ENCODE measurements at regions not wholly inside any gene's neighbourhood (a gene's known extent, or its start where the extent isn't known, plus 50 kb on each side); places are given as distances from the start of the nearest gene placed in this dataset.

- no peaks in the 10 kb centered on the region for H3K36me3 ChIP-seq (ENCODE audit: insufficient read depth, low read length)
- no peak overlapping the region for H3K9ac ChIP-seq (ENCODE audit: low read length)
- no peak overlapping the region for H2AFZ ChIP-seq (ENCODE audit: low read length)
- no peak overlapping the region for H3K27ac ChIP-seq (ENCODE audit: low read depth, low read length, poor library complexity, severe bottlenecking)
- no peaks in the 10 kb centered on the region for H3K4me1 ChIP-seq (ENCODE audit: insufficient read depth, low read length, severe bottlenecking)
- H3K4me2 ChIP-seq (ENCODE audit: low read length): no peak overlapping the region
- H3K27me3 ChIP-seq (ENCODE audit: insufficient read depth, low read length): 0 out of 2 replicates have a peak, but pooled peaks cover 6% of the 10 kb centered on the region
- H3F3A ChIP-seq (ENCODE audit: insufficient read depth, low read length): no peaks in the 10 kb centered on the region
- no peaks in the 10 kb centered on the region for H3K9me2 ChIP-seq (ENCODE audit: low read depth, low read length)
- no peaks in the 10 kb centered on the region for H3K9me3 ChIP-seq (ENCODE audit: low read length)
- TF ChIP-seq EZH2 (IDR thresholded peaks at IDR 0.05; ENCODE audit: borderline replicate concordance, low read length): no peak
- TF ChIP-seq, protein P1, sequence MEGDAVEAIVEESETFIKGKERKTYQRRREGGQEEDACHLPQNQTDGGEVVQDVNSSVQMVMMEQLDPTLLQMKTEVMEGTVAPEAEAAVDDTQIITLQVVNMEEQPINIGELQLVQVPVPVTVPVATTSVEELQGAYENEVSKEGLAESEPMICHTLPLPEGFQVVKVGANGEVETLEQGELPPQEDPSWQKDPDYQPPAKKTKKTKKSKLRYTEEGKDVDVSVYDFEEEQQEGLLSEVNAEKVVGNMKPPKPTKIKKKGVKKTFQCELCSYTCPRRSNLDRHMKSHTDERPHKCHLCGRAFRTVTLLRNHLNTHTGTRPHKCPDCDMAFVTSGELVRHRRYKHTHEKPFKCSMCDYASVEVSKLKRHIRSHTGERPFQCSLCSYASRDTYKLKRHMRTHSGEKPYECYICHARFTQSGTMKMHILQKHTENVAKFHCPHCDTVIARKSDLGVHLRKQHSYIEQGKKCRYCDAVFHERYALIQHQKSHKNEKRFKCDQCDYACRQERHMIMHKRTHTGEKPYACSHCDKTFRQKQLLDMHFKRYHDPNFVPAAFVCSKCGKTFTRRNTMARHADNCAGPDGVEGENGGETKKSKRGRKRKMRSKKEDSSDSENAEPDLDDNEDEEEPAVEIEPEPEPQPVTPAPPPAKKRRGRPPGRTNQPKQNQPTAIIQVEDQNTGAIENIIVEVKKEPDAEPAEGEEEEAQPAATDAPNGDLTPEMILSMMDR (IDR thresholded peaks at IDR 0.05; ENCODE audit: low read length): no peak
- H3K4me3 ChIP-seq (ENCODE audit: low read depth, low read length, poor library complexity, severe bottlenecking): no peak overlapping the region
- H4K20me1 ChIP-seq (ENCODE audit: insufficient read depth, low read length): no peaks in the 10 kb centered on the region
- H3K79me2 ChIP-seq (ENCODE audit: insufficient read depth, low read length): no peaks in the 10 kb centered on the region
Observed at GRCh38 chr20:57869951-57870315, 160.1 kb upstream of the PMEPA1 start.

DNA sequence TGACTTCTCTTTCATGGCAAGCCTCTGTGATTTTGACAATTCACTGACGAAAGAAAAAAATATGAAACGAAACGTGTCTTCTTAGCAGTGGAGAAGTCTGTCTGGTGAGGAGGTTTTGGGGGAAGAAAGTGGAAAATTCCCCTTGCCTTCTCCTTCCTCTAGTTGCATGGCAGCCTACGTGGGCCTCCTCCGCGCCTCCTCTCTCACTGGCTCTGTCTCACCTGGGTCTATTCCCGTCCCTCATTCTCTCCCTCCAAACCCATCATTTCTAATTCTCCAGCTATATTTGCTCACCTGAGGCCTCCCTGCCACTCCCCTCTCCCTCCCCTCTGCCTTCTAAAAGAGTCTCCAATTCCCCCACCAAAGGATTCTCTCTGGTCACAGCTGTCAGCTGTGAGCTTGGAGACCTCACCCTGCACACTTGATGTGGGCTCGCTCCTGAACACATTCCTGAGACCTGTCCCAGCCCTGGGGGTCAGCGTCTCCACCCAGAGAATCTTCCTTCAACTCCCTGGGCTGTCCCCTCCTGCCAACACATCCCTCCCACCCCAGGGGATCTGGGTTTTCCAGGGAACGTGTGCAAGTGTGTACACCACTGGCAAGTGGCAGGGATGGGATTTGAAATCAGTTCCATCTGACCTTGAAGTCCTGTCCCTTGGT is 159.6 kb upstream of the PMEPA1 start:
- no peaks in the 10 kb centered on the region for H4K20me1 ChIP-seq (ENCODE audit: insufficient read depth, low read length)
- H2AFZ ChIP-seq (ENCODE audit: low read length): no peak overlapping the region
- TF ChIP-seq, protein P1 (IDR thresholded peaks at IDR 0.05; ENCODE audit: low read length): no peak
- no peak for TF ChIP-seq EZH2 (IDR thresholded peaks at IDR 0.05; ENCODE audit: borderline replicate concordance, low read length)
- no peaks in the 10 kb centered on the region for H3K79me2 ChIP-seq (ENCODE audit: insufficient read depth, low read length)
- H3K4me1 ChIP-seq (ENCODE audit: insufficient read depth, low read length, severe bottlenecking): no peaks in the 10 kb centered on the region
- 0 out of 2 replicates have a peak, but pooled peaks cover 6% of the 10 kb centered on the region for H3K27me3 ChIP-seq (ENCODE audit: insufficient read depth, low read length)
- H3K36me3 ChIP-seq (ENCODE audit: insufficient read depth, low read length): no peaks in the 10 kb centered on the region
- H3K4me2 ChIP-seq (ENCODE audit: low read length): no peak overlapping the region
- no peak overlapping the region for H3K9ac ChIP-seq (ENCODE audit: low read length)
- H3K4me3 ChIP-seq (ENCODE audit: low read depth, low read length, poor library complexity, severe bottlenecking): no peak overlapping the region
- no peak overlapping the region for H3K27ac ChIP-seq (ENCODE audit: low read depth, low read length, poor library complexity, severe bottlenecking)
- H3K9me2 ChIP-seq (ENCODE audit: low read depth, low read length): no peaks in the 10 kb centered on the region
- no peaks in the 10 kb centered on the region for H3F3A ChIP-seq (ENCODE audit: insufficient read depth, low read length)
- no peaks in the 10 kb centered on the region for H3K9me3 ChIP-seq (ENCODE audit: low read length)

DNA sequence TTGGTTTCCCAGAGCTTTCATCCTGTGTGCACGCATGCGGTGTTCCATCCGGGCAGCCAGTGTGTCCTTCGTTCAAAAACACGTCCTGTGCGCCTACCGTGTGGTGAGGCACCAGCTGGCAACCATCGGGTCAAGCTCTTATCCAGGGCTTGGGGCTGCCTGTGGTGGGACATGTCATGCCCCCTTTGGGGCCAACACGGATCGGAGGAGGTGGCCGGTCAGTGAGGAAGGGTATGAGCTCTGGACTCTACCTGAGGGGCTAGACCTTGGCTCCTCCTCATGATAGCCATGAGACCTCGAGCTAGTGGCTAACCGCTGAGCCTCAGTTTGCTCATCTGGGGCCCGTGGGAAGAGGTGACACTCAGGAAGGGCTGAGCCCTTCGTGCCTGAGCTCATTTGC is 158.5 kb upstream of the PMEPA1 start:
- Histone ChIP-seq H3K4me2 (ENCODE audit: low read length) (no peak overlapping the region), H3K9ac (ENCODE audit: low read length) (no peak overlapping the region), H3K36me3 (ENCODE audit: insufficient read depth, low read length) (no peaks in the 10 kb centered on the region), H3K9me2 (ENCODE audit: low read depth, low read length) (no peaks in the 10 kb centered on the region), H3K79me2 (ENCODE audit: insufficient read depth, low read length) (no peaks in the 10 kb centered on the region), H2AFZ (ENCODE audit: low read length) (no peak overlapping the region), H3K9me3 (ENCODE audit: low read length) (no peaks in the 10 kb centered on the region), H4K20me1 (ENCODE audit: insufficient read depth, low read length) (no peaks in the 10 kb centered on the region), H3F3A (ENCODE audit: insufficient read depth, low read length) (no peaks in the 10 kb centered on the region), H3K27ac (ENCODE audit: low read depth, low read length, poor library complexity, severe bottlenecking) (no peak overlapping the region), H3K4me1 (ENCODE audit: insufficient read depth, low read length, severe bottlenecking) (no peaks in the 10 kb centered on the region), H3K27me3 (ENCODE audit: insufficient read depth, low read length) (0 out of 2 replicates have a peak, but pooled peaks cover 4% of the 10 kb centered on the region), H3K4me3 (ENCODE audit: low read depth, low read length, poor library complexity, severe bottlenecking) (no peak overlapping the region)
- TF ChIP-seq, protein P1 (IDR thresholded peaks at IDR 0.05; ENCODE audit: low read length): no peak
- TF ChIP-seq EZH2 (IDR thresholded peaks at IDR 0.05; ENCODE audit: borderline replicate concordance, low read length): no peak

Data from OCI-LY1 (cell line).